Colonic mucosa (tissue), 4 donors: ENCODE measurements at regions not wholly inside any gene's neighbourhood (a gene's known extent, or its start where the extent isn't known, plus 50 kb on each side); places are given as distances from the start of the nearest gene placed in this dataset.
"Not testable (repeated sequence)": the region's sequence is repeated elsewhere in the genome, so short reads cannot be mapped to it uniquely, and the experiment has no call there.

Experiments
- DNase-seq: peaks from one replicate; pipeline ENCODE4 v3.0.0-alpha.2; 2020
- H3K27ac ChIP-seq: fragments of 200-600 bp; one replicate; pipeline ENCODE4 v1.8.0; 2021
- H3K27me3 ChIP-seq: fragments of 200-600 bp; one replicate; pipeline ENCODE4 v1.8.0; 2021
- H3K36me3 ChIP-seq: fragments of 200-600 bp; one replicate; pipeline ENCODE4 v1.8.0; 2021
- H3K4me1 ChIP-seq: fragments of 200-600 bp; one replicate; pipeline ENCODE4 v1.8.0; 2021; ENCODE audit warnings: mild to moderate bottlenecking
- H3K4me3 ChIP-seq: fragments of 200-600 bp; one replicate; pipeline ENCODE4 v1.8.0; 2021
- H3K9ac ChIP-seq, 2 donors: one replicate each; pipeline ENCODE4 v1.7.0; 2013; ENCODE audit warnings: control low read depth in 2 of 2, low read depth in 2 of 2, low read length in 2 of 2
- H3K9me3 ChIP-seq: fragments of 200-600 bp; one replicate; pipeline ENCODE4 v1.8.0; 2021
- intact Hi-C: fragments of 100-400 bp; cut with DNase I; formaldehyde crosslinking; loops from one replicate; pipeline ENCODE4 v1.14.1; 2022
- TF ChIP-seq, protein P1 (sequence below): fragments of 200-600 bp; IDR thresholded peaks from one replicate; pipeline ENCODE4 v1.8.0; 2022; ENCODE audit warnings: antibody characterized with exemption, mild to moderate bottlenecking
- donor health status: healthy.
- donor health status: DM: no; HTN: no; CAD: no.
- donor health status: DM: no; HTN: no; CAD: no.

DNA sequence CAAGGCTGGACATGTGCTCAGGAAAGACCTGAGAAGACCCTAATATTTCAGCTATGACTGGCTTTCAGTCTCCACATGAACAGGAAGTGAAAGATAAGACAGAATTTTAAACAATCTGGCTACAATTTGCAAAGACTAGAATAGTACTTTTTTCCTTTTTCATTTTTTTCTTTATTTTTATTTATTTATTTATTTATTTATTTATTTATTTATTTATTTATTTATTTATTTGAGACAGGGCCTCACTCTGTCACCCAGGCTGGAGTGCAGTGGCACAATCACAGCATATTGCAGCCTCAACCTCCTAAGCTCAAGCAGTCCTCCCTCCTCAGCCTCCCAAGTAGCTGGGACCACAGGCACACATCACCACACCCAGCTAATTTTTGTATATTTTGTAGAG, 61.1 kb upstream of the PHF6 start:
- H3K4me3 ChIP-seq, H3K4me1 ChIP-seq, H3K9ac ChIP-seq, H3K36me3 ChIP-seq, intact Hi-C loops, H3K9me3 ChIP-seq, DNase-seq, H3K27ac ChIP-seq, H3K27me3 ChIP-seq: not testable (repeated sequence)

DNA sequence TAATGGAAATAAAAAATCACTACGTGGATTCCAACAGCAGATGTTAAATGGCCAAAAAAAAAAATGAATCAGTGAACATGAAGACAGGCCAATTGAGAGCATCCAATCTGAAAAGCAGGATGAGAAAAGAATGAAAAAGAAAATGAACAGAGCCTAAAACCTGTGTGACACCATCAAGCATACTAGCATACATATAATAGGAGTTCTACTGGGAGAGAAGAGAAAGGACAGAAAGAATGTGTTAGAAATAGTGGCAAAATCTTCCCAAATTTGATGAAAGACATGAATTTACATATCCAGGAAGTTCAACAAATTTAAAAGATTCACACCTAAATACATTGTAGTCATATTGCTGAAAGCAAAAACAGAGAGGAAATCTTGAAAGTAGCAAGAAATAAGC, 59.7 kb upstream of the PHF6 start:
- H3K36me3 ChIP-seq = no peaks in the 10 kb centered on the region
- intact Hi-C loops = no loop called here

DNA sequence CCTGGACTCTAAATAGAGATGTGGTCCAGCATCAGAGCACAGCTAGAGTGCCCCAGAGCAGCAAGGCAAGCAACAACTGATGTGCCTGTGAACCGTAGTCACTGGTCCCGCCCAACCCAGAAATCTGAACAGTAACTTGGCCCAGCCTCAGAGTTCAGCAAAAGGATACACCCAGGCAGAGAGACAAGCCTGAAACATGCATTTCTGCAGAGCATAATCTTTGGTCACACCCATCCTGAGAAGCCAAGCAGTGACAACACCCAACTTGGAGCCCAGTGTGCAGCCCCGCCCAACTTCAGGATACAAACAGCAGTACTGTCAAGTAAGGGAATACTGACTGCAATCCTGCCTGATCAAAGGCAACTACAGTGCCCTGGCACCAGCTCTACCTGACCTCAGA, 57.2 kb upstream of the PHF6 start:
- H3K4me1 ChIP-seq = no peaks in the 10 kb centered on the region
- H3K9me3 ChIP-seq = no peaks in the 10 kb centered on the region
- no peaks in the 10 kb centered on the region for H3K36me3 ChIP-seq
- no peak overlapping the region for H3K27ac ChIP-seq
- peak; percentile 24 for DNase-seq
- H3K9ac ChIP-seq = no peak overlapping the region
- TF ChIP-seq, protein P1, sequence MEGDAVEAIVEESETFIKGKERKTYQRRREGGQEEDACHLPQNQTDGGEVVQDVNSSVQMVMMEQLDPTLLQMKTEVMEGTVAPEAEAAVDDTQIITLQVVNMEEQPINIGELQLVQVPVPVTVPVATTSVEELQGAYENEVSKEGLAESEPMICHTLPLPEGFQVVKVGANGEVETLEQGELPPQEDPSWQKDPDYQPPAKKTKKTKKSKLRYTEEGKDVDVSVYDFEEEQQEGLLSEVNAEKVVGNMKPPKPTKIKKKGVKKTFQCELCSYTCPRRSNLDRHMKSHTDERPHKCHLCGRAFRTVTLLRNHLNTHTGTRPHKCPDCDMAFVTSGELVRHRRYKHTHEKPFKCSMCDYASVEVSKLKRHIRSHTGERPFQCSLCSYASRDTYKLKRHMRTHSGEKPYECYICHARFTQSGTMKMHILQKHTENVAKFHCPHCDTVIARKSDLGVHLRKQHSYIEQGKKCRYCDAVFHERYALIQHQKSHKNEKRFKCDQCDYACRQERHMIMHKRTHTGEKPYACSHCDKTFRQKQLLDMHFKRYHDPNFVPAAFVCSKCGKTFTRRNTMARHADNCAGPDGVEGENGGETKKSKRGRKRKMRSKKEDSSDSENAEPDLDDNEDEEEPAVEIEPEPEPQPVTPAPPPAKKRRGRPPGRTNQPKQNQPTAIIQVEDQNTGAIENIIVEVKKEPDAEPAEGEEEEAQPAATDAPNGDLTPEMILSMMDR = no peak
- no peak overlapping the region for H3K4me3 ChIP-seq
- H3K27me3 ChIP-seq = no peaks in the 10 kb centered on the region
- intact Hi-C loops = no loop called here

More for the DNA sequence above, 59.7 kb upstream of the PHF6 start:
- H3K27ac ChIP-seq = no peak overlapping the region
- H3K9me3 ChIP-seq = no peaks in the 10 kb centered on the region
- no peak for DNase-seq
- H3K4me3 ChIP-seq = no peak overlapping the region
- TF ChIP-seq, protein P1 = no peak
- H3K4me1 ChIP-seq = no peaks in the 10 kb centered on the region
- H3K27me3 ChIP-seq = no peaks in the 10 kb centered on the region
- no peak overlapping the region for H3K9ac ChIP-seq
